Lung microvascular endothelial cell (primary cell): ENCODE measurements at regions not wholly inside any gene's neighbourhood (a gene's known extent, or its start where the extent isn't known, plus 50 kb on each side); places are given as distances from the start of the nearest gene placed in this dataset.
A peak's percentile ranks its signal among the peaks of the same experiment; 100 is the strongest.

Experiments used
- DNase-seq, 2 donors: peaks; one replicate each; pipeline versions ENCODE4 v3.0.0 to v3.0.0-alpha.2; 2010; ENCODE audit warnings: low read depth in 2 of 2

DNA sequence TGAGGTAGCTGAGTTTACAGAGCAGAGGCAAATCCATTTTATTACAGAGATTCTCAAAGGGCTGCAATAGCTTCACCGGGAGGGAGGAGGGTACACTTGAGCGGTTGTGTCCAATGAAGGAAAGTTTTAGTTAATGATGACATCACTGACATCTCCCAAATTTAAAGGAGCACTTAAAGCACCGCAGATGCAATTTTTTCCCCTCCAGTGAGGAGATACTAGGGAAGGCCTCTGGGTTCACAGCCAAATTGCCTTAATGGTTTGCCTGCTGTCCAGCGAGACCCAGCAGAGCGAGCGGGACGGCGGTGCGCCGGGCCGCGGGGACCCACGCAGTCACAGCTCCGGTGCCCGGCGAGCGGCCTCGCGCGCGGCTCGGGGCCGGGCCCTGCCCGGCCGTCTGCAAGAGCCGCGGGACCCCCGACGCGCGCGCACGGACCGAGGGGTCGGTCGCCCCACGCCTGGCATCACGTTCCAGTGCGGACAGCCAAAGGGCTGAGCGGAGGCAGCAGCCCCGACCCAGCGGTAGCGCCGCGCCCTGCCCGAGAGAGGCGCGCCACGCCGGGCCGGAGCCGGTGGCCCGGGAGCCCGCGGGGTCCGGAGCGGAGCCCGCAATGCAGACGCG lies 160.5 kb upstream of the CHRNA7 start:
- peak in 1 of 2 donors; percentile 9 for DNase-seq

DNA sequence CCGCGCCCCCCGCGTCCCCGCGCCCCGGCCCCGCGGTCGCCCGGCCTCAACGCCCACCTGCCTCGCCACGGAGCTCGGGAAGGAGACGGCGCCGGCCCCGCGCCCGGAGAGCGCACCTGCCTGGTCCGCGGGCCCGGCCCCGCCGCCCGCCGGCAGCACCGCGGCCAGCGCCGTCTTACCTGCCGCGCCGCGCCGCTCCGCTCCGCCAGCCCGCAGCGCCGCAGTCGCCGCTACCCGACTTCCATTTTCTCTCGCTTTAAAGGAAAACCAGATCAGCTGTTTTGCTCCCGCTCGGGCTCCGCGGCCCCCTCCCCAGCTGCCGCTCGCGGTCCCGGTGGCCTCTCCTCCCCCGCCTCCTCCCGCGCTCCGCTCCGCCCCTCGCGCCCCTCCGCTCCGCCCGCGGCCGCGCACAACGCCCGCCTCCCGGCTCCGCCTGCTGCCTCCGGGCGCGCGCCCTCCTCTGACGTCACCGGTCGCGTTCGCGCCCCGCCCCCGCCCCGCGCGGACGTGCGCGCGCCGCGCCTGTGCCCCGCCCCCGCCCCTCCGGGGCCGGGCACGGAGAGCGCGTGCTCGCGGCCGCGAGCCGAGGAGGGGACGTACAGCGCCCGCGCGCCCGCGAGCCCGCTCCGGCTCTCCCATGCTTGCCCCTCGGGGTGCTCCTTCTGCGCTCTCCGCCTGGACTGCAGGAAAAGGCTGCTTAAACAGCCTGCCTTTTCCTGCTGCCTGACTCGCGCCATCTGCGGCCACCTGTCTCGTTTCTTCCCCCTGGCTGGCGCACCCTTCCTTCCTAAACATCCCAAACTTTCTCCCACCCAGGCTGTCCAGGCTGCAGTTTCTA lies 159.8 kb upstream of the CHRNA7 start, which contains the start of gene OTUD7A:
Gene OTUD7A (minus strand): TSS at position 346 of the 838 bp plus-strand sequence.
- peak; percentile 82 to 90 for DNase-seq

DNA sequence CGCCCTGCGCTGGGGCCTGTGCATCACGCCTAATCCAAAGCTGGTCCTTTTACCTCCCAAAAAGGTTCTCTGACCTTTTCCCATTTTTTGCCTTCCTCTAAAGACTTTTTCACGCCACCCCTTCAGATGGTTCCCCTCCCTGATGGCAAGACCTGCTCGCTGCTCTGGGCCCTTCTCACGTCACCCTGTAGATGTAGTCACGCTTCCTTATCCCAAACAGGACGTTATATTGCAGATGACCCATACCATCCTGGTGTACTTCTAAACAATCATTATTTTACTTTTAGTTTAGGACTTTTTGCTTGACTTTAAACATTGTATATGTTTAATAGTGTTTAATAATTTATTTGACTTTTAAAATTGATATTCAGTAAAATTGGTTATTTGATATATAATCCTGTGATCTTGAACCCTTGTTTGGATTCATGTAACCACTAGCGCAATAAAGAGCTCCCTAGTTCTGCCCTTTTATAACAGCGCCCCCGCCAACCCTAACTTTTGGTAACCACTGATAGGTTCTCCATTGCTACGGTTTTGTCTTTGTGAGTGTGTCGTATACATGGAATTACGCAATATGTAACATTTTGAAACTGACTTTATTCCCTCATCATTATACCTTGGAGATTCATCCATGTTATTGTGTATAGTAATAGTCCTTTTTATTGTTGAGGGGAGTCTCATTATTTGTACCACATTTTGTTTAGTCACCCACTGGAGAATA lies 159.0 kb upstream of the CHRNA7 start:
- peak in 1 of 2 donors; percentile 23 for DNase-seq

DNA sequence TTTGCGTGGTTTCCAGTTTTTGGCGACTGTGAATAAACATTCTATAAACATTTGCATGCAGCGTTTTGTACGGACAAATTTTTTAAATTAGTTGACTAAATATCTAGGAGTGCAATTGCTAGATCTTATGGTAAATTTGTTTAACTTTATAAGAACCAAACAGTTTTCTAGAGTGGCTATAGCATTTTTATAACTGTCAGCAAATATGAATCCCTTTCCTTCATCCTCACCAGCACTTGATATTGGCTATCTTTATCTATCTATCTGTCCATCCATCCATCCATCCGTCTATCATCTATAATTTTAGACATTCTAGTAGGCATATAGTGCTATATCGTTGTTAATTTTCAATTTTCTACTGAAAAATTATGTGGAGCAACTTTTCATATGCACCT lies 158.4 kb upstream of the CHRNA7 start:
- no peak for DNase-seq

DNA sequence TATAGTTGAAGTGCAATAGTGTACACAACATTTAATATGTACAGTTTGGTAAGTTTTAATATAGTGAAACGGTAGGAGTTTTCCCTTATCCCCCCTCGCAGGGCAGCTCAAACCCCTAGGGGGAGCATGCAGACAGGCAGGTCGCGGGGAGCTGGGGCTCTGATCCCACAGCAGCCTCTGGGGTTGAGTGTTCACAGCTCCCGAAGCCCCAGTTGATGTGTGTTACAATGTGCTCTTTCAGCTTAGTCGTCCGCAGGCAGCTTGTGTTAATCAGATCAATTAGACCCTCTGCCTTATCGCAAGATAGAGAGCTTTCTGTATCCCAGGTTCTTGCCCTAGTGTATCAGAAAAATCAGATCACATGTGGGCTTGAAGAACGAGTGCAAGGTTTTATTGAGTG lies 143.1 kb upstream of the CHRNA7 start:
- no peak for DNase-seq

DNA sequence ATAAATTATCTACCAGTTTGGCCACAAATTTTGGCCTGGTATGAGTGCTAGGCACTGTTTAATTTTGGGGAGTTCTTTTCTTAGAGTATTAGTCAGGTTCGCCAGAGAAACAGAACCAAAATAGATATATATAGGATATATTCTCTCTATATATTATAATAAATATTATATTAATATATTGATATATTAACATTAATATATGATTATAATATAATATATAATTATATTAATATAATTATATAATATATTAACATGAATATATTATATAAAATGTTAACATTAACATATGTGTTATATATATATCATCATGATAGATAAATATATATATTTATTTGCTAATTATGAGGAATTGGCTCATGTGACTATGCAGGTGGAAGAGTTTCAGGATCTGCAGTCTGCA lies 137.8 kb upstream of the CHRNA7 start:
- no peak for DNase-seq

DNA sequence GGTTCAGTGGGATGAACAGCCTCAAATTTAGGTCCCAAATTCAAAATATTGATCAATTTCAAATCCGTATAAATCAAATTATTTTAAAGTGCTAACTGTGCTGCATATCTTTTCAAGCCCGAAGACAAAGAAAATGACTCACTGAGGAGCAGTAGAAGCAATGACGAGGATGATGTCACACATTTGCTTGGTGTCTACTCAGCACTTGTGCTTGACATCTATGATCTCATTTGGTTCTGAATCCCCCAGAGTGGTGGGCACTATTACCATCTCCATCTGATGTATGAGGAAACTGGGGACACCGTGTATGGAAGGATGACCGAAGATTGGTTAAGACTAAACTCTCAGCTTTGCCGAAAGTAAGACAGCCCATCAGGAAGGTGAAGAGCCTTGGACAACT lies 136.5 kb upstream of the CHRNA7 start:
- no peak for DNase-seq

DNA sequence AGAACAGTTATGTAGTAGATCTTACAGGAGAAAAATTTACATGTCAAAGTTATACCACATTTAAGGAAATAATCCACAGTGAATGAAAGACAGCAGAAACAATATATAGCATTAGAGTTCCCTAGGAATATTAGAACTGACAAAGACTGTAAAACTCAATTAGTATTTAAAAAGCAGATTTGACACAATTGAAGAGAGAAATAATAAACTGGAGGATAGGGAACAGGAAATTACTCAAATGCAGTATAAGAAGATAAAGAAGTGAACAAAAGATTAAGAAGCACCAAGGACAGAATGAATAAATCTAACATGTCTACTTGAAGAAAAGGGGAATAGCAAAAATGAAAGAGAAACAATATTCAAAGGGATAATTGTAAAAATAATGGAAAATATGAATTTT lies 132.6 kb upstream of the CHRNA7 start:
- no peak for DNase-seq

DNA sequence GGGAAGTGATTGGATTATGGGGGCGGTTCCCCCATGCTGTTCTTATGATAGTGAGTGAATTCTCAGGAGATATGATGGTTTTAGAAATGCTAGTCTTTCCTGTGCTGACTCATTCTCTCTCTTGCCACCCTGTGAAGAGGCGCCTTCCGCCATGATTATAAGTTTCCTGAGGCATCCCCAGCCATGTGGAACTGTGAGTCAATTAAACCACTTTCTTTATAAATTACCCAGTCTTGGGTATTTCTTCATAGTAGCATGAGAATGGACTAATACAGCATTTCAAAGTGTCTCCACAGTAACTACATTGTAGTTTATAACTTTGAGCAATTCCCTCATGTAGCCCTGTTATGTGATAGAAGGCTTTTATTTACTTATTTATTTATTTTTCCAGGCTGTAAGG lies 128.8 kb upstream of the CHRNA7 start:
- no peak for DNase-seq

DNA sequence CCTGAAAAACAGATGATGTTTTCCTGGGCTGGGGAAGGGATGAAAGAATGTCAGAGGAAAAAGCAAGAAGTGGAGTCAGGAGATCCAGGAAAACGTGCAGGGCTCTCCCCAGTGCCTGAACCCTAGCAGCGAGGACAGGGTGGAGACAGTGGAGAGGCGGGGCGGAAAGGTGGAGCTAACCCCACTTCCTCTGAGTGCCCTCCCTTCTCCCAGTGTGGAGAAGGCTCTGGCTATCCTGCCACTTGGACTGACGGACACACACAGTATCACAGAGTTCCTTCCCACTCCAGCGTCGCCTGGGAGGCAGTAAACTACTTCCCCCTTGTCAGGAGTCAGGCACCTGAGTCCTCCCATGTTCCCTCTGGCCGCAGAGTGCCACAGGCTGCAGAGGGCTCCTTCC lies 125.3 kb upstream of the CHRNA7 start:
- DNase-seq = no peak

DNA sequence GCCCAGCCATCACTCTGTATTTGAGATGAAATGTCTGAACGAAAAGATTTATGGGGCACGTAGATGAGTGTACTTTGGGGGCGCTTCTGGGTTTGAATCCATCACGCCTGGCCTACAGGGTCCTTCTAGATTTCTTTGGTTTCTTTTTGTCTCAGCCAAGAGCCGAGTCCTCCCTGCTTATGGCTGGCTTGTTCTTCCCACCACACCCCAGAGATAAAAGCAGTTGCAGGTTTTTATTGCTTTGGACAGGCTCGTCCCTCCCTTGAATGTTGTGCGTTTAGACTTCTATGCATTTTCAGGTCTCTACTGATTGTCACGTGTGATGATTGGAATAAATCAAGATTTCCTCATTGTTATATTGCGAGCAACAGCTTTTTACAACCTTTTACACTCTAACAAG lies 104.8 kb upstream of the CHRNA7 start:
- DNase-seq = no peak

DNA sequence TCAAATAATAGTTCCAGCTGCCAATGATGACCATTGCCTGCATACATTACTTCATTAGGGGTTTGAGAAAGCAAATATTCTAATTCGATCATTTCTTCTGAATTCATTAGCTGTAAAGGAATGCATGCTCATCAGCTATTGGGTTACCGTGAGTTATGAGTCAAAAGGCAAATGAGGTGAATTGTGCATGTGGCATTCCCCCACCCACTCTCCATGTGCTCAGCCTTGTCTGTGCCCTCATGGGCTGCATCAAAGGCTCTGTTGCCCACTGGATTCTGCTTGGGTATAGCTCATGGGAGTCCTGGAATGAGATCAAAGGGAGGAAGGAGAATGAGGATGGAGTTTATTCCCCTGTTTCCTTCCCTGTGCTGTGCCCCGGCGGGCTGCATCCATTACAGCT lies 99.3 kb upstream of the CHRNA7 start:
- DNase-seq = no peak

DNA sequence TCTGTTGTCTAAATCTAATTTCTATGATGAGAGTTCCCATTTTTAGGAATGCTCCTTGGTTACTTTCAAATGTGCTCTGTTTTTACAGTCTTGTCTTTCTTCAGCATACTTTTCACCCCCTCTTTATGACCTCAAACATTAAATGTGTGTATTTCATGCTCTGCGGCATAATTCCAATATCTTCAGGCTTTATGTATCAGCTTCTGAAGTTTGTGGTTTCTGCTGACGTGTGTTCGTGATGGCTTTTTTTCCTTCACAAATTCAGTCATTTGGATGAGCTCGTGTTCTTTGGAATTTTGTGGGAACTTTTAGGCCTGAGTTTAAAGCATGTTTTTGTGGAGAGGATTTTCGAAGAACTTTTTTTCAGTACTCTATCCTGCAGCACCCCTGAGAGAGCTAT lies 97.7 kb upstream of the CHRNA7 start:
- no peak for DNase-seq

DNA sequence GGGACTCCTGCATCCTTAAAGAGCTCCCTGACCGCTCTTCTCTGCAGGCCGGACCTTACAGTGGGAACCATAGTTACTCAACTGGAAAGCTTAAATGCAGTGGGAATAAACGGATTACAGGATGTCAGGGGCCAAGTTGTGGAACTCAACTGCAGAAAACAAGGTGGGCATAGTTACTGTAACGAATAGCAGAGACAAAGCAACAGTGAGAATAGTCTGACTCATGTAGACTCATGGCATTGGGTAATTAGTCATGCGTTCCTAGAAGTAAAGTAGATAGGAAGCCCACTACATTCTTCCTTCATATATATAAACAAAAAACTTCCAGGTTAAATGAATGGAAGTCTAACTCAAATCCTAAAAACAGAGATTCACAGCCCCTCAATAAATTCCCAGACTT lies 95.5 kb upstream of the CHRNA7 start:
- DNase-seq = no peak

DNA sequence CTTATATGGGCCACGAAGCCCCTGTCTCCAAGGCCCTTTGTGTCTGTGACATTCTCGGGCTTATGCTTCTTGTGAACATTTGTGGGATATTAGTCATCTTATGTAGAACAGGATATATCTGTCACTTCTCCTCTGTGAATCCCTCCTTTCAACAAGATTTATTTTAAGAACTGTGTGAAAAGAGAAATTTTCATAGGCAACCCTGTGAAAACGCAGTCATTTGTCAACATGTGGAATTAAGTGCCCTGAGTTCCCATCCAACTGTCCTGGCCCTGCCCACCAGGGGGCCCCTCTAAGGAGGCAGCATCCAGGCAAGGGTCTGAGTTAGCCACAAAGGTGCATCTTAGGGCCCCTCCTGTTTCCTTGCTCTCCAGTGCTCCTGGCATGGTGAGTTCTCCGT lies 76.8 kb upstream of the CHRNA7 start:
- no peak for DNase-seq

DNA sequence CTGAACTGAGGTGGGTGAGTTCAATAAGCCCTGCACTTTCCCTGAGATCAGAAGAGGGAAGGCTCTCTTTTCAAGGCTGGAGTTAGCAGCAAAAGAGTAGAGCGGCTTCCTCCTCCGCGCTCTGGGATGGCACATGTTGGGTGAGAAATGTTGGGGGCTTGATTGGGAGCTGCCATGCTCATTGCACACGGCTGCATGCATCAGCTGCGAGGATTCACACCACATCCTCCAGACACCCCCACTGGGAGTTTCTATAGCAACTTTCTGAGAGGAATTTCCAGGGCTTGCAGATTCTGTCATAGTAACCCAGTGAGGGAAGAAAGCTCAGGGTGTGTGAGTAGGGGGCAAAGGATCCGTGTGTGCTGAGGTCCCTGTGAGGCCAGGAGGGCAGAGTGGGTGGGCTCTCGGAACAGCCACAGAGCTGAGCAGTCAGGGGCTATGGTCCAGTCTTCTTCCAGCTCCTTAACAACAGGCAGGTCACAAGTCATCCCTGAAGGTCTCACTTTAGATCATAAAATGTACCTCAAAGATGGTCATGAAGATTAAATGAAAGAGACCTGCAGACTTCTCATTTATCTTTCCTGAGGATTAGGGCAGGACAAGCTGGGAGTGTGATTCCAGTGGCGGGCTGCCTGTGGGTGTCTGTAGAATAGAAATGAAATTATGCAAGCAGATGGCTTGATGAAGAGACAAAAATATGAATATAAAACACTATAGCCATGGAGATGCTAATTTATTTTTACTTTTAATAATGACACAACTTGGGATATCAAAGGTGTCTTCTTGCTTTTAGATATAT lies 75.7 kb upstream of the CHRNA7 start:
- DNase-seq = no peak

DNA sequence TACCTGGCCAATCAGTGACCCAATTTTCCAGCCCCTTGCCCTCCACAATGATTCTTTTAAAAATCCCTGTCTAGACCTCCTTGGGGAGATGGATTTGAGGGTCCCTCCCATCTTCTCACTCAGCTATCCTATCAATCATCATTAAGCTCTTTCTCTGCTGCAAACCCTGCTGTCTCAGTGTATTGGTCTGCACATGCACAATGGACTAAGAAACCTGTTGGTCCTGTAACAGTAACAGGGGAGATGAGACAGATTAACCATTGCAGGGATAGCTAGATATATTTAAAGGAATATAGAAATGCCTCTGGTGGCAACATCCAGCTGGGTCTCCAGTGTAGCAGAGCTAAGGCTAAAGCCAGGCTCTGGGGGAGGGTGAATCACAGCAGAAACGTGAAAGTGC lies 74.6 kb upstream of the CHRNA7 start:
- DNase-seq = no peak

DNA sequence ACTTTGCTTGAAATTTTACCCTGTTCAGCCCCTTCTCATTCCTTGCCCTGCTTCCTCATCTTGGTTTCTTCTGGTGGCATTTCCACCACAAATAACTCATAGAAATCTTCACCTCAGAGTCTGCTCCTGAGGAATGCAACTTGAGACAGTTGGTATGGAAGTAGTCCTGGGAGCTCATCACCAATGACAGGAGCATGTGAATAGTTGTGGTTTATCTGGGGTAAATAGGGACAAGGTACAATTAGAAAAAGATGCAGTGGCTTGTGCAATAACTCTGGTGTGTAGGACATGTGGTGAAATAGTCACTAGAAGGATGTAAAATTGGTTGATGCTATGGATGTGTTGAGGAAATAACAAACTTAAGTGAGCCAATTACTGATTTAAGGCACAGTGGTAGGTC lies 72.7 kb upstream of the CHRNA7 start:
- DNase-seq = no peak

DNA sequence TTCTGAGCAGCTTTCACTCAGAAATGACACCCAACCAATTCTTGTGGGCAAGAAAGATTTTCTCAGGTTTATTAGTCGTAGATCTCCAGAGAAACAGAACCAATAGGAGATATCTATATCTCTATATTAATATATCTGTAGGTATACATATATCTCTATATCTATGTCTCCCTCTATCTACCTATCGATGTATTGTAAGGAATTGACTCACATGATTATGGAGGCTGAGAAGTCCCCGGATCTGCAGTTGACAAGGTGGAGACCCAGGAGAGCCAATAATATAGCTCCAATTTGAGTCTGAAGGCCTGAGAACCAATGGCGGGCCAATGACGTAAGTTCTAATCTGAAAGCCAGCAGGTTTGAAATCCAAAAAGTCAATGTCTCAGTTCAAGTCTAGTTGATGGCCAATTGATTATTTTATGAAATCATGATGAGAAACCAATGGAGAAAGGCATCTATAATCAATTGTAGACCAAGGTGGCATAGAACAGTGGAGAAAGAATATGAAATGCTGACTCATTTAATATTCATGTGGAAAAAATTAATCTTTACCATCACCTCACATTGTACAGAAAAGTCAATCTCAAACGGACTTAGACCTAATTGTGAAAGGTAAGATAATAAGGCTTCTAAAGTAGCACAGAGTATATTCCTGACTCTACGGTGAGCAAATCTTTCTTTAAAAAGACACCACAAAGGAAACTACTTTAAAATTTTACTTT lies 65.6 kb upstream of the CHRNA7 start:
- no peak for DNase-seq

DNA sequence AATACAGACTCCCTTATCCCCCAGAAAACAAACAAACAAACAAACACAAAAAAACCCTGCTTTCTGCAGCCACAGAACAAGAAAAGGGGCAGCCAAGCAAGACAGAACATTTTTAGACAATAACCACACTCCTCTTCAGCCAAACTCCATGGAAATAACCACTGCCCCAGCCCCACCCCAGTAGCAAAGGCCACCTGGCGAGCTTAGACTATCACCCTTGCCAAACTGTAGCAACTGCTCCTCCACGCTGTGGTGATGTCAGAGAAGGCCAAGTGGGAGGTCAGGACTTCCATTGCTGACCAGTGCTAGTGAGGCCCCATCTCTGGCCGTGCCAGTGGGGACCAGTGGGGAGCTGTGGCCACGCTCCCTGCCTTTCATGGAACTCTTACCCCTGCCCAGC lies 60.3 kb upstream of the CHRNA7 start:
- no peak for DNase-seq

DNA sequence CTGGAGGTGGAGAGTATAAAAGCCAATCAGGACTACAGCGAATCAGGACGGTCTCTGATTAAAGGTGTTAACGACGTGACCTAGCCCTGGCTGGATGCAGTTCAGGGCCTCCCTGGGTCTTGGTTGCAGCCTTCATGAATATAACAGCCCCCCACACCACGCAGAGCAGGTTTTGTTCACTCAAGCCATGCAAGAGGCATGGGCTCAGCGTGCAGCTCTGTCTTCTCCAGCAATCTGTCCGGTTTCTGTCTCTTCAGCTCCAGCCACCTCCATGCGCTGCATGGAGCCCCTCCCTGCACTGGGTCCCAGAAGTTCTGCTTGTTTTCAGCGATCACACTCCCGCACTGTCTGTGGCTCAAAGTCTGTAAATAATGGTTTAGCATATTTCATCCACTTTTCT lies 57.1 kb upstream of the CHRNA7 start:
- DNase-seq = no peak
